ENCODE measurements at regions not wholly inside any gene's neighbourhood (a gene's known extent, or its start where the extent isn't known, plus 50 kb on each side); places are given as distances from the start of the nearest gene placed in this dataset.
"Not testable (repeated sequence)": the region's sequence is repeated elsewhere in the genome, so short reads cannot be mapped to it uniquely, and the experiment has no call there.

DNA sequence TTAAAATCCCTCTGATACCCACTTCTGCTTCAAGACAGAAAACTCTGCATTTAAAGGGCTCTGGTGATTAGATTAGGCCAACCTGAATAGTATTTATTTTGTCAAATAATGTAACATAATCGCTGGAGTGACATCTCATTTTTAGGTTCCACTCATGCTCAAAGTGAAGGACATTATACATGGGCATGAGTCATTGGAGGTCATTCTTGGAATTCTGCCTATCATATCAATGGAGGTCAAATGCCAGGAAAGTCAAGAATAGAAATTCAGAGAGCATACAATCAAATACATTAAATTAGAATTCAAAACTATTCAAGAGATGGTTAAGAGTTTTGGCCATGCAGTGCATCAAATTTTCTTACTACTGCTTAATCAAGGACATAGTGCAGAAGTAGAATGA, 50.8 kb upstream of the PRSS1 start:
- no peak for DNase-seq (ENCODE audit: low read depth)

DNA sequence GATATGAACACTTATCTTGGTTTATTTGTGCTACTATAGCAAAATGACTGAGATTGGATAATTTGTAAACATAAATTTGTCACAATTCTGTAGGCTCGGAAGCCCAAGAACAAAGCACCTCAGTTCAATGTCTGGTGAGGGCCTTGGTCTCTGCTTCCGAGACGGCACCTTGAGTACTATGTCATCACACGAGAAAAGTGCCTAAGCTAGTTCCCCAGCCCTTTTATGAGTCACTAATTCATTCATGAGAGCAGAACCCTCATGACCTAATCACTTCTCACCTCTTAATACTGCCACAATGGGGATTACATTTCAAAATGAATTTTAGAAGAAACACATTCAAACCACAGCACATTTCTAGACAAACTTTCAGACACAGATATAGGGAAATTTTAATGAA, 52.0 kb upstream of the PRSS1 start:
- no peak for DNase-seq (ENCODE audit: low read depth)

DNA sequence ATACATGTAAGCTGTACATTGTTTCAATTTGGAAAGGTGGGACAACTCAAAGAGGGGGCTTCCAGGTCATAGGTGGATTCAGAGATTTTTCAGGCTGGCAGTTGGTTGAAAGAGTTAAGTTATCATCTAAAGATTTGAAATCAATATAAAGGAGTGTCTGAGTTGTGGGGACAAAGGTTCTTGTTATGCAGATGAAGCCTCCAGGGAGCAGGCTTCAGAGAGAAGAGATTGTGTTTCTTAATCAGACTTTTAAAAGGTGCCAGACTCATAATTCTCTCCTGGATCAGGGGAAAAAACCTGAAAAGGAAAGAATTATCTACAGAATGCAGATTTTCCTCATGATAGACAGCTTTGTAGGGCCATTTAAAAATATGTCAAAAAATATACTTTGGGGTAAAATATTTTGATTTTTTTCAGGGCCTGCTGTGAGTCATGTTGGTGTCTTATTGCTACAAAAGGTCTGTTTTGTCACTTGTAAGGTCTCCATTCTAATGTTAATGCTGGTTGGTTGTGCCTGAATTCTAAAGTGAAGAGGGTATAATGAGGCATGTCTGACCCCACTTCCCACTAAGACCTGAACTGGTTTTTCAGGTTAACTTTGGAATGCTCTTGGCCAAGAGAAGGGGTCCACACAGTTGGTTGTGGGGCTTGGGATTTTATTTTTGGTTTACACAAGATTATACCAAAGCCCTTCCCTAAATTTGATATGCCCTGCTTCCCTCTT, 52.7 kb upstream of the PRSS1 start:
- DNase-seq (ENCODE audit: low read depth), result no peak

DNA sequence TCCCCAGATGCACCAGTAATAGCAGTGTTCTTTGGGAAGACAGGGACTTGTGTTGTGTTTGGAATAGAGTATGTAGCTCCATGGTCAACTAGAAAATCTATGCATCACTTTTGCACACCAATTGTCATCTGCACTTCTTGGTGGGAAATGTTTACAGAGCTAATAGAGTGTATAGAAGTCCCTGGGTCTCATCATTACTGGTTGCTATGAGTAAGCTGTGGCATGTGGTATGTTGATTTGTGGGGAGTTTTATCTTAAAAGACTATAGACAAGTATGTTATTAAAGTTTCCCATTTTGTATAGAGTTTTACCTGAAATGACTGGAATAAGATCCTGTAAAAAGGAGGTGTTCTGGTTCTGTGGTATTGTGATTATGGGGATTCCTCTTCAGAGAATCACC, 55.4 kb upstream of the PRSS1 start:
- no peak for DNase-seq (ENCODE audit: low read depth)

DNA sequence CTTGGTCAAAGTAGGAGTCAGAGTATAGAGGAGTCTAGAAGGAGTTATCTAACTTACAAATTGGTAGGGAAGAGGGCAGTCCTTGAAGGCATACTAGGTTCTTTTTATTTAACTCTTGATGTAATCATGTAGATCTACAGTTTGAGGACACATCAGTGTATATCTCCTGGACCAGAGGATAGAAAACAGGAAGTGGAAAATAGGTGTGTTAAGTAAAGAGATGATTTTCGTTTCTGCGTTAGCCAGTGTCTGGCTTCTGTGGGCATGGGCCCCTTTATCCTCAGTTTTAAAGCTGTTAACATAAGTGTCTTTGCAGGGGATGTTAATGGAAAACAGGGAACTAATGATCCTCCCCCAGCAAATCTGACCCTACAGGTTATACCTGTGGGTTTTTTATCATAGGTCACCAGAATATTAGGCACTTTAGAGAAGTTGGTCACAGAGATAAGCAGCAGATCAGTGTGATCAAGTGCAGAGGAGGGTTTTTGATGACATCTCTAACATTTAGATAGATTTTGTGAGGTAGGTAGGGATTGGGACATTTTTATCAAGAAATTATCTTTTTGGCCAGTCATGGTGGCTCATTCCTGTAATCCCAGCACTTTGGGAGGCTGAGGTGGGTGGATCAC, 58.6 kb upstream of the PRSS1 start:
- DNase-seq (ENCODE audit: low read depth), result no peak

DNA sequence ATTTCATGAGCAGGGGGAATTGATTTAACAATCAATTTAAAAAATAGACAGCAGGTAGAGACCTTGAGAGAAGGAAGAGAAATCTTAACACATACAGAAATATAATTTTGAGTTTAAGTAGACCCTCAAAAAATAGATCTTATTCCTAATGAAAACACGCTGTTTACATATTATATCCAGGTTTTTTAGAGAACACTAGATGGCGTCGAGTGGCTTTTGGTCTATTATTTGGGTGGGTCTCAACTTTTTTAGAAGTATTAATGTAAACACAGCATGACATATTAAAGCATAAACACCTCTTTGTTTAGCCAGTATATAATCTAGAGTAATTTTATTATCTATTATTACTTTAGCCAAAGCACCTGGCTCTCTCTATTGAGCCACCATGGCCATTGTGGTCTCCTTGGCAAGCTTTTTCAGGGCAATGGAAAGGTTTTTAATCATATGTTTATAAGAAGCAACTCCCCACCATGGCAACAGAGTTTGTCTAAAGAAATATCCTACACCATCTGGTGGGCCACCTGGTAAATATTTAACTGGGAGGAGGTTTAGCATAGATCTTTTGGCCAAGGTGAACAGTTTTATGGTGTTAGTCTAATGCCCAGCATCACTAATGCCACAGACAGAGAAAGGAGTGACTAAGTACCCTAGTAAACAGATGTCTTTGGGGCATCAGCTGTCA, 59.7 kb upstream of the PRSS1 start:
- DNase-seq (ENCODE audit: low read depth), result no peak

DNA sequence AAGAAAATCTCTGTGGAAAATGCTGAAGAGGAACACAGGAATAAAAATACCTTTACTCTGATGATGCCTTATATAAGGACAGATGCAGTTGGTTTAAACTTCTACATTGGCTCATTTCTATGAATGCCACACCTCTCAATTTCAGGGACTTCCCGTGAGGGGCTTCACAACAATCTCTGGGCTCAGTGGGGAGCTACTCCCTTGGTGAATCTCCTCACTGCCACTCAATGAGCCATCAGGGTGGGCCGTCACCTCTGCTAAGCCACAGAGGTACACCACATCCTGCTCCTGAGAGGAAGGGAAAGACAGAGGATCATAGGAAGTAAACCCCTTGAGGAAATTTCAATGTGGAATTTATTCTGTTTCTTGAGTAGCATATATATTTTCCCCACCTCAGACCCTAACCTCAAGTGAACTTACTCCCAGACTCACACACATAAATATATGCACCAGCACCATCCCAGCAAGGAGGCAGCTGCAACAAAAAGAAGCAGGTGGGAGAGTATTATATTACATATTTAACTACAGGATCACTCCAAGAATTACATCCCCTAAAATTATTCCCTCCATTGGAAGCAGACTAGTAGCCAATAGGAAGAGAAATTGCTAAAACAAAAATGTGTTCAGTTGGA, 63.3 kb upstream of the PRSS1 start:
- DNase-seq (ENCODE audit: low read depth), result no peak

DNA sequence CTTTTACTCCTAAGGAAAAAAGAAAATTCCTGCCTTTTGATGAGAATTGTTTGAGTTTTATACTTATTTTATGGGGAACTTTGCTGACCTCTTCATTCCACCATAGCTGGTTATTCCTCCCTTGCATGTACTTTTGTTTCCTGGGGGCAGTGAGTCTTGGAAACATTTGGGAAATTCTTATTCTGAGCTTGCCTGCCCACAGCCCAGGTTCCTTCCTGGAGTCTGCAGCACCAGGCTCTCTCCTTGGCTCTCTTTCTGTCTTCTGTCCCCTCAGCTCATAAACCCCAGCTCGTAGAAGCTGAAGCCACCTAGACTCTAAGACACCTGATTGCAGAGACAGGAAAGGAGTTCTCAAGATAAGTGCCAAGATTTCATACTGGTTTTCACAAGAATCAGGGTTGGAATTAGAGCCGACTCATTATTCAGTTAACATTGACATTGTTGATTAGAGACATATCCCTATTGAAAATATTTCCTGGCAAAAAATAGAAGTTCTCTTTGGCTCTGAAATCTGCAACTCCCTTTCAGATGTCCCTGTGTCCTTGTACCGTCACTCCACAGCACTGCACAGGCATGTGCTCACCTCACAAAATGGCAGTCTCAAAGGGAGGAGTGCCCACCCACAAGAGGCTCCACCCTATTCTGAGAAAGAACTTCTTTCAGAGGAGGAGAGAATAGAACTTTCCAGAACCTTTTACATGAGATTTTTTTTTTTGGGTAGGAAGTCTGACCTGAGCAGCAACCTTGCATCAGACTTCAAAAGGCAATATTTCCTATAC, 67.8 kb upstream of the PRSS1 start:
- no peak for DNase-seq (ENCODE audit: low read depth)

DNA sequence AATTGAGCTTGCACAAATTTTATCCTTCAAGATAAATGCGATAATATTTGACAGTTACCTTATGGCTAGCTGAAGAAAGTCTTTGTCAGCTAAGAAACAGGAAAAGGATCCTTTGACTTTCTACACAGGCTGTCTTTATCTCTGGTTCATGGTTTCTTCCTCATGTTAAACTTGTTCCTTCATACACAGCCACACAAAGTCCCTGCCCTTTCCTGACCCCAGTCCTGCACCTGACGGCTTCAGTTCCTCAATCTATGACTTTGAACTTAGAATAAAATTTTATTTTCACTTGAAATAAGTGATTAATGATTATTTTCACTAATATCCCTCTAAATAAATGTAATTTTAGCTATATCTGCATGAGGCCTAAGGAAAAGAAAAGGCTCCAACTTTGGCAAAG, 77.8 kb upstream of the PRSS1 start:
- DNase-seq (ENCODE audit: low read depth), result no peak

DNA sequence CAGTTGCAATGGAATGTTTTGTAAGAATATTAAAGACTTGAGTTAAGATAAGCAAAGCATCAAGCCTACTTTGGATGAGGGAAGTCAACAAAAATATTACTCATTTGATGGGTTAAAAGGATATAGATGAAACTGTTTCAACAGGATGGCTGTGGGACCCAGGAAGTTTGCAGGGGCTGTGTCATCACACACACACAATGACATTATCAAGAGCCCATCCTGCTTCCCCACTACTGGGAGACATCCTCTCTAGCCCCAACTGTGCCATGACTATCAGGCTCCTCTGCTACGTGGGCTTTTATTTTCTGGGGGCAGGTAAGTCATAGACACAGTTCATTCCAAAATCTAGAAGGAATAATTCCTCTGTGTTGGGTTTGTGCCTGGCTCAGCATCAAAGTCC, 78.8 kb upstream of the PRSS1 start:
- DNase-seq (ENCODE audit: low read depth), result no peak

DNA sequence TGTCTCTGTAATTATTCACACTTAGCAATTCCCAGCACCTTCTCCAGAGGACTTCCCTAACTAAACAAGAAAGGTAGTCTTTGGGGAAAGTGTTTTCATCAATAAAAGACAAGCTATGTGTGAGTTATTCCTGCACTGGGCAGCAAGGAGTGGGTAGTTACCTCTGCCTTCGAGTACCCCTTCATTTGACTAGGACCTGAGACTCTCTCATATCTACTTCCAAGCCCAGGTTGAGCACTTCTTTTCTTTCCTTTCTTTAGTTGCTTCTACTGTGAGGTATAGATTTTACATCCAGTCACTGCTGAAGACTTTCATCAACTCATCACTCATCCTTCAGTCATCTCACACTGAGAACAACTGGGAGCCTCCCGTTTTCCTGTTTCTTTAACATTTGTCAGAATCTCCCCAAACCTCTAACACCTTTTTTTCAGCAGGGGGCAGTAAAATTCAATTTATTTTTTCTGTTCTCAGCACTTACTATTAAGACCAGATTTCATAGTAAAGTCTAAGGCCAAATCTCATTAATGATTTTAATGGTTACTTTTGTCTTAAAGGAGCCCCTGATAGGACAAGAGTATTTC, 80.1 kb upstream of the PRSS1 start:
- no peak for DNase-seq (ENCODE audit: low read depth)

DNA sequence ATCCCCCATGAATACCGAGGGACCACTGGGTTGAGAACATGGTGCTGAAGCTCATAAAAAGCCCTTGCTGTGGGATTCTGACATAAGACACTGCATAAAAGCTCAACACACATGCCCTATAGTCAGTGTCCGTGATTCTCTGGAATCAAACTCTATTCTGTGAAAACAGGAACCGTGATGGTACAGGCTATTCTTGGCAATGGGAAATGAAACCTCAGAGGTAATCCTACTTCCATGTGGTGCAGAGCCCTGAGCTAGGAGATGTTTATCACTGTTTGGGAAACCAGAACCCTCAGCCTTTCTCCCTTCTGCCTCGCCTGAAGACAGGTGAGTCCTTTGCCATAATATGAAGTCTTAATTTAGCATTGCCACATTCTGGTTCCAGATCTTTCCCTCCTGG, 80.8 kb upstream of the PRSS1 start:
- DNase-seq (ENCODE audit: low read depth), result no peak

DNA sequence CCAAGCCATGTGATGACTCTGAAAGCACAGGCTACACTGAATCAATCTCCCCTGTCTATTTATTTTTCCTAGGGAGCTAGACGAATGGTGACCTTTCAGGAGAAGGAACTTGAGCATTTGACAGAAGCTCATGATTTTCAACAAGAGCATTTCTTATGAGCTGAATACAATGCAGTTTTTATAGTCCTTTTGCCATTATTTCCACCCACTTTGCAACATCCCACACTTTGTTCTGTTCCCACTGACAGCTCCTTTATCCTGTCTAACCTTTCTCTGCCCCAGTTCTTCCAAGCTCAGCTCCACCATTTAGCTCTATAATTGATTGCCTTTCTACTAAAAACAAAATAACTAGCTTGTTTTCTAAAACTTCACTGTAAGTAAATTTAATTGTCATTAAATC, 91.9 kb upstream of the PRSS1 start:
- no peak for DNase-seq (ENCODE audit: low read depth)

DNA sequence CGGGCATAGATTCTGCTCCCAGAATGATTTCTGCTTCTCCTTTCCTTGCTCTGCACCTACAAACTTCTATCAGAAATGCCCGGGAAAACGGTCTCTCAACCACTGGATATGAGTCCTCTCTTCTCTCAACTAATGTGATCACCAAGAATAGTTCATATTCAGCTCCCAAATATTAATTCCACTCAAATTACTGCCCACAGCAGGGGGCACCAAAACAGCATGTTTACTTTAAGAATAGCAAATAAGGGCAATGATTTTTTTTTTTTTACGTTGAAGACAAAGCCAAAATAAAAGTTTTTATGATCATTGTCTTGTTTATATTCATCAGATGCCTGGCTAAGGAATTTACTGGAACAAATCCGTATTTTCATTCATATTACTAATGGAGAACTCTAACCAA, 94.9 kb upstream of the PRSS1 start:
- DNase-seq (ENCODE audit: low read depth), result no peak

DNA sequence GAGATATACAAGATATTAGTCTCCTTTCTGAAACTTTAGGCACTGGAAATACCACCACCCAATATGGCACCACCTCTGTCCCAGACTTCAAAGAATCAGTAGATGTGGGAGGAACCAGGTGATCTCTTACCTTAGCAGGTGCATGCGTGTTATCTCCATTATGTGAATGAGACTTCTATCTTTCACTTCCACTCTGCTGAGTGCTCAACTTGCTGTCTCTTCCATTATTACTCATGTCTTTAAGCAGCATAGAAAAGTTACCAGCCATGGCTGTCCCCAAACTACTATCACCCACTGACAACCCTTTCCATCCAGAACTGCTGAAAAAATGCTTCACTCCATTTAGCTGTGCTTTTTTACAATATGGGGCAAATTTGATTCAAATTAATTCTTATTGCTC, 101.5 kb upstream of the PRSS1 start:
- DNase-seq (ENCODE audit: low read depth), result no peak

DNA sequence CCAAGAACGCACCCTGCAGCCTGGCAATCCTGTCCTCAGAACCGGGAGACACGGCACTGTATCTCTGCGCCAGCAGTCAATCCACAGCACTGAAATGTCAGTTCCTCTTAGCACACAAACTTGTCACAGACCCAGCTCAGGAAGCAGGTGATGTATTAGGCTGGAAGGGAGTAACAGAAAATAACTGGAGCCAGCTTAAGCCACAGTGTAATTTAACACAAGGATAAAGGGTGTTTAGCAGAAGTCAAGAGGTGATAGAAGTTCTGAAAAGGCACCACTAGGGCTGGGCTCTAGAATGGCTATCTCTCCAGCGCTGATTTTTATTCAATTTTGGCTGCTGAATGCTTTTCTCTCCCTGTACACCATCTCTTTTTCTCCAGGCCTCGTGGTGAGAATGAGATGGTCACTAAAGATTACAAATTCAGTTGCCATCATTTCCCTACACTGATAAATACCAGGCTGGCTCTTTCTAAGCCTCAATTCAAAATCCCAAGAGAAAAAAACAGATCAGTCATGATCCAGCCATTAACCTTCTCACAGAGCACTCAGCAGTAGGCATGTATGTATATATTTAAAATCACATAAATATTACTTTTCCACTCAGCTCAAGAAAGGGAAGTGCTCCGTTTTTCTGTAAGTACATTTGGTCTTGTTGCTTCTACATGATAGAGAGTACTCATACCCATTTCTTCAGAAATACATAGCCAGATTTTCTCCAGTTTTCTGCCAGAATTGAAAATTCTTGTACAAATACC, 102.7 kb upstream of the PRSS1 start:
- DNase-seq (ENCODE audit: low read depth), result no peak

DNA sequence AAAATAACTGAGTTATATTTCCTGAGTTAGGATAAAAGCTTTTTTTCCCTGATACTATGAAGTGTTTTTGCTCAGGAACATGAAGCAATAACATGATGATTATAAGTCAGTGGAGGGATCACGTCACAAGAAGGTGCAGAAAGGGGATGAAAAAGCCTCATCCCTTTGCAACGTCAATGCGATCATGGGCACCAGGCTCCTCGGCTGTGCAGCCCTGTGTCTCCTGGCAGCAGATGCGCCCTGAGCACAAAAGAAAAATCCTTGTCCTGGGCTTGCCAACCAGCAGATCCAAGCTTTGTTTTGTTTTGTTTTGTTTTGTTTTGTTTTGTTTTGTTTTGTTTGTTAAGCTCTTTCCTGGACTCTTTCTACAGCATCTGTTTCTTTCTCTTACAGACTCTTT, 103.5 kb upstream of the PRSS1 start:
- DNase-seq (ENCODE audit: low read depth), result no peak

DNA sequence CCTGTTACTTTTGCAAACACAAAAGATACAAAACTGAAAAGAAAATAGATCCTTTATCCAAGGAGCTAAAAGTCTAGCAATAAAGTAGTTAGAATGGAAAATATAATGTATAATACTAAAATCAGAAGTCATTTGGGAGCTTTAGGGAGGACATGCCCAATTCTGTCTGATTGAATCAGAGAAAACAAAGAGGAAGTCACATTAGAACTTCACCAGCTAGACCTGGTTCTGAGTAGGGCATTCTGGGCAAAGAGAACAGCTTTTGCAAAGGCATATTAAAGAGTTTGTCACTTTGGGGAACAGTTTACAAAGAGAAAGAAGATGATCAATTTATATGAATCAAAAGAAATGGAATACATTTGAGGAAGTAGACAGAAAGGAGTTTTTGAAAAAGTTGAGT, 107.0 kb upstream of the PRSS1 start:
- no peak for DNase-seq (ENCODE audit: low read depth)

DNA sequence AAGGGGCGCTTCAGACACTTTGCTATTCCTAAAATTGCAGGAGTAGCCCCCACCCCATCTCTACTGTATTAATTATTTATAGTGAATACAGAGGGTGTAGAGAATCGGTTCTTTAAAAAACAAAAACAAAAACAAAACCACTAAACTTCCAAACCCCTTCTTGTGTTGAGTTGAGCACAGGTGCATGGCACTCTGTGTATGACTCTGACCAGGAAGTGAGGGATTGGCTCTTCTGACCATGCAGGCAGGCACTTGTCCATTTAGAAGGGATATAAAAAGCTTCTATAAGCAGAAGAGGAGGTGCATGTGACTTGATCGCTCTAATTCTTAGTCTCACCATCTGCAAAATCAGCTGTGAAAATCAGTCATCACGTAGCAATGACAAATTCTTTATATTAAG, 108.0 kb upstream of the PRSS1 start:
- not testable (repeated sequence) for DNase-seq (ENCODE audit: low read depth)

DNA sequence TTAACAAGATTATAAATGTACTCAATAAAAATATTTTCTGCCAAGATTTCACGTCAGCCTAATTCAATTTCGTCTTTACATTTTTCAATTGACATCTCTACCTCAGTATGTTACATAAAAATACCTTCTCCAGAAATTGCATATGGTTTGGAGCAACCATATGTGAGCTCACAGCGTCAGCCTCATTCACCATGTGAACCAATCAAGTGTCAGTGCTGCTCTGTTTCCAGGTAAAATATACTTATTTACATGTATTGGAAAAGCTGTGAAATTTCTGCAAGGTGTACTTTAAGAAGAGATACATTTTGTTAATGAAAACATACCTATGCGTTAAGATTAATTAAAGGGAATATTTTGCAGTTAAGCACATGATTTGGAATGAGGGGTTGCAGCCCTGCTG, 110.7 kb upstream of the PRSS1 start:
- DNase-seq (ENCODE audit: low read depth), result no peak

DNA sequence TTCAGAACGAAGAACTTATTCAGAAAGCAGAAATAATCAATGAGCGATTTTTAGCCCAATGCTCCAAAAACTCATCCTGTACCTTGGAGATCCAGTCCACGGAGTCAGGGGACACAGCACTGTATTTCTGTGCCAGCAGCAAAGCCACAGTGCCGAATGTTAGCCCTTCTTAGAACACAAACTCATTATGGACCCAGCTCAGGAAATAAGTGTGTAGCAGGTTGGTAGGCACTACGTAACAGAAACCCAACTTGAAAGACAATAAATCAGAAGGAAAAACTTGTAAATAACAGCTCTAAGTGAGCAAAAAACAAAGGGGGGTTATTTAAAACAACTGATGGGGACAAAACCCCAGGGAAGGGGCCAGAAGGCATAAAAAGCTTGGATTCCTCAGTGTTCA, 112.0 kb upstream of the PRSS1 start:
- no peak for DNase-seq (ENCODE audit: low read depth)

All from stimulated activated CD8-positive, alpha-beta memory T cell treated with anti-CD3 and anti-CD28 coated beads, Interleukin-15, amount 100 ng/mL, for 24 hours (primary cell).